T-helper 1 cell treated with Interleukin-12 subunit alpha and Interleukin-12 subunit beta and Interleukin-4 antibody, amounts not matched to agents 30 ng/mL and 1 ng/mL, for 36 hours (primary cell): ENCODE measurements at regions not wholly inside any gene's neighbourhood (a gene's known extent, or its start where the extent isn't known, plus 50 kb on each side); places are given as distances from the start of the nearest gene placed in this dataset.

ENCODE experiments used
- intact Hi-C: fragments of 100-400 bp; cut with micrococcal nuclease; formaldehyde crosslinking; loops from one replicate; pipeline ENCODE4 v1.15.1; 2024

GRCh38 chr22:49372530-49373288 is 455.0 kb downstream of the BRD1 start:
- intact Hi-C loops = no loop called here

GRCh38 chr22:49372111-49372529 is 455.6 kb downstream of the BRD1 start:
- intact Hi-C loops = no loop called here

- intact Hi-C loops = no loop called here
Measured at GRCh38 chr22:49371325-49372110, 456.2 kb downstream of the BRD1 start.

- intact Hi-C loops = no loop called here
Measured at GRCh38 chr22:49370627-49371301, 456.9 kb downstream of the BRD1 start.

- intact Hi-C loops = no loop called here
Measured at GRCh38 chr22:49369726-49370626, 457.7 kb downstream of the BRD1 start.

- intact Hi-C loops = no loop called here
Measured at GRCh38 chr22:49368976-49369725, 458.5 kb downstream of the BRD1 start.

- intact Hi-C loops = no loop called here
Measured at GRCh38 chr22:49368221-49368975, 459.3 kb downstream of the BRD1 start.

- intact Hi-C loops = no loop called here
Measured at GRCh38 chr22:49367041-49367697, 460.5 kb downstream of the BRD1 start.

- intact Hi-C loops = no loop called here
Measured at GRCh38 chr22:49366437-49366836, 461.2 kb downstream of the BRD1 start.

GRCh38 chr22:49365910-49366309 is 461.8 kb downstream of the BRD1 start:
- intact Hi-C loops = no loop called here

GRCh38 chr22:49365191-49365837 is 462.4 kb downstream of the BRD1 start:
- intact Hi-C loops = no loop called here

- intact Hi-C loops = no loop called here
Measured at GRCh38 chr22:49364398-49364797, 463.3 kb downstream of the BRD1 start.

GRCh38 chr22:49363526-49364230 is 464.0 kb downstream of the BRD1 start:
- intact Hi-C loops = no loop called here

- intact Hi-C loops = no loop called here
Measured at GRCh38 chr22:49362211-49362839, 465.3 kb downstream of the BRD1 start.

GRCh38 chr22:49361164-49361563 is 466.5 kb downstream of the BRD1 start:
- intact Hi-C loops = no loop called here

- intact Hi-C loops = no loop called here
Measured at GRCh38 chr22:49360746-49361145, 466.9 kb downstream of the BRD1 start.

- intact Hi-C loops = no loop called here
Measured at GRCh38 chr22:49359076-49359475, 468.6 kb downstream of the BRD1 start.
